NT2/D1 (cell line): ENCODE measurements at regions not wholly inside any gene's neighbourhood (a gene's known extent, or its start where the extent isn't known, plus 50 kb on each side); places are given as distances from the start of the nearest gene placed in this dataset.

ENCODE experiments used
- DNase-seq: peaks from one replicate; pipeline ENCODE4 v3.0.0-alpha.2; 2011; ENCODE audit warnings: low read depth, low spot score
- H3K27me3 ChIP-seq: 2 replicates; pipeline ENCODE4 v1.6.0; 2011; ENCODE audit warnings: mild to moderate bottlenecking; ENCODE audit not compliant: insufficient read length, insufficient read depth
- H3K36me3 ChIP-seq: 2 replicates; pipeline ENCODE4 v1.6.1; 2011; ENCODE audit warnings: mild to moderate bottlenecking, low read length, mixed read lengths; ENCODE audit not compliant: insufficient read depth, insufficient read length
- H3K4me1 ChIP-seq: 2 replicates; pipeline ENCODE4 v1.5.1; 2011; ENCODE audit not compliant: insufficient read depth, insufficient read length
- H3K4me3 ChIP-seq: 2 replicates; pipeline ENCODE4 v1.5.1; 2011; ENCODE audit warnings: low read depth; ENCODE audit not compliant: insufficient read length
- H3K9ac ChIP-seq: 2 replicates; pipeline ENCODE4 v1.6.0; 2011; ENCODE audit warnings: low read depth; ENCODE audit not compliant: insufficient read length
- H3K9me3 ChIP-seq: 2 replicates; pipeline ENCODE4 v1.5.1; 2011; ENCODE audit warnings: mild to moderate bottlenecking, low read length; ENCODE audit not compliant: insufficient read depth
- SUZ12 ChIP-seq: IDR thresholded peaks from 2 replicates; pipeline ENCODE4 v1.6.1; 2011; ENCODE audit not compliant: insufficient read length, insufficient read depth; ENCODE audit errors: extremely low read depth
- YY1 ChIP-seq: IDR thresholded peaks from 2 replicates; pipeline ENCODE4 v1.6.1; 2011; ENCODE audit not compliant: insufficient read length, insufficient read depth
- ZNF274 ChIP-seq: IDR thresholded peaks from 2 replicates; pipeline ENCODE4 v1.6.1; 2011; ENCODE audit warnings: mild to moderate bottlenecking, low read depth, low read length

- no peak overlapping the region for H3K9ac ChIP-seq
- no peaks in the 10 kb centered on the region for H3K27me3 ChIP-seq
- no peaks in the 10 kb centered on the region for H3K36me3 ChIP-seq
- TF ChIP-seq SUZ12 = no peak
- no peak for TF ChIP-seq YY1
- TF ChIP-seq ZNF274 = no peak
- H3K4me3 ChIP-seq = no peak overlapping the region
- DNase-seq = no peak
- no peaks in the 10 kb centered on the region for H3K9me3 ChIP-seq
- H3K4me1 ChIP-seq = peaks cover 3% of the 10 kb centered on the region
Observed at GRCh38 chr15:93188236-93188635, 99.2 kb upstream of the RGMA start.

- TF ChIP-seq YY1 (no peak), ZNF274 (no peak), SUZ12 (no peak)
- no peak for DNase-seq
- Histone ChIP-seq H3K9ac (no peak overlapping the region), H3K9me3 (no peaks in the 10 kb centered on the region), H3K4me3 (no peak overlapping the region), H3K4me1 (peaks cover 12% of the 10 kb centered on the region), H3K27me3 (no peaks in the 10 kb centered on the region), H3K36me3 (no peaks in the 10 kb centered on the region)
Observed at GRCh38 chr15:93185796-93186195, 96.8 kb upstream of the RGMA start.

GRCh38 chr15:93182703-93183205 lies 93.7 kb upstream of the RGMA start:
- DNase-seq = no peak
- Histone ChIP-seq H3K9me3 (no peaks in the 10 kb centered on the region), H3K27me3 (peaks cover 17% of the 10 kb centered on the region), H3K4me3 (no peak overlapping the region), H3K4me1 (peaks cover 23% of the 10 kb centered on the region), H3K36me3 (no peaks in the 10 kb centered on the region), H3K9ac (no peak overlapping the region)
- TF ChIP-seq YY1 (no peak), ZNF274 (no peak), SUZ12 (no peak)

GRCh38 chr15:93180656-93181055 lies 91.6 kb upstream of the RGMA start:
- Histone ChIP-seq H3K9ac (peak overlapping the region; percentile 14), H3K4me3 (no peak overlapping the region), H3K9me3 (peaks cover 11% of the 10 kb centered on the region; the same call in 1 of the 2 replicates), H3K27me3 (peaks cover 17% of the 10 kb centered on the region), H3K36me3 (no peaks in the 10 kb centered on the region), H3K4me1 (peaks cover 23% of the 10 kb centered on the region)
- no peak for DNase-seq
- TF ChIP-seq YY1 = no peak
- no peak for TF ChIP-seq ZNF274
- no peak for TF ChIP-seq SUZ12

GRCh38 chr15:93180128-93180527 lies 91.1 kb upstream of the RGMA start:
- no peak overlapping the region for H3K4me3 ChIP-seq
- H3K9me3 ChIP-seq = peaks cover 11% of the 10 kb centered on the region; the same call in 1 of the 2 replicates
- peaks cover 17% of the 10 kb centered on the region for H3K27me3 ChIP-seq
- peaks cover 23% of the 10 kb centered on the region for H3K4me1 ChIP-seq
- peak overlapping the region; percentile 51 for H3K9ac ChIP-seq
- H3K36me3 ChIP-seq = no peaks in the 10 kb centered on the region
- TF ChIP-seq YY1 = no peak
- TF ChIP-seq ZNF274 = no peak
- TF ChIP-seq SUZ12 = no peak
- DNase-seq = no peak

GRCh38 chr15:93179700-93180102 lies 90.7 kb upstream of the RGMA start:
- Histone ChIP-seq H3K9me3 (peaks cover 11% of the 10 kb centered on the region; the same call in 1 of the 2 replicates), H3K27me3 (peaks cover 17% of the 10 kb centered on the region), H3K4me1 (peaks cover 23% of the 10 kb centered on the region), H3K36me3 (no peaks in the 10 kb centered on the region), H3K9ac (peak overlapping the region; percentile 51), H3K4me3 (no peak overlapping the region)
- TF ChIP-seq ZNF274 (no peak), YY1 (no peak), SUZ12 (no peak)
- no peak for DNase-seq

GRCh38 chr15:93179072-93179471 lies 90.1 kb upstream of the RGMA start:
- DNase-seq = no peak
- Histone ChIP-seq H3K4me1 (peaks cover 23% of the 10 kb centered on the region), H3K27me3 (peaks cover 20% of the 10 kb centered on the region), H3K9ac (peak overlapping the region; percentile 51), H3K4me3 (no peak overlapping the region), H3K36me3 (no peaks in the 10 kb centered on the region), H3K9me3 (peaks cover 13% of the 10 kb centered on the region; the same call in 1 of the 2 replicates)
- TF ChIP-seq SUZ12 (no peak), YY1 (no peak), ZNF274 (no peak)

- H3K36me3 ChIP-seq = no peaks in the 10 kb centered on the region
- no peak overlapping the region for H3K4me3 ChIP-seq
- DNase-seq = no peak
- H3K9ac ChIP-seq = no peak overlapping the region
- H3K4me1 ChIP-seq = peaks cover 23% of the 10 kb centered on the region
- H3K9me3 ChIP-seq = peaks cover 16% of the 10 kb centered on the region; the same call in 1 of the 2 replicates
- H3K27me3 ChIP-seq = peaks cover 20% of the 10 kb centered on the region
- TF ChIP-seq SUZ12 (no peak), YY1 (no peak), ZNF274 (no peak)
Observed at GRCh38 chr15:93178371-93178770, 89.4 kb upstream of the RGMA start.
